HG03066 (cell line): ENCODE measurements at regions not wholly inside any gene's neighbourhood (a gene's known extent, or its start where the extent isn't known, plus 50 kb on each side); places are given as distances from the start of the nearest gene placed in this dataset.
"Not testable (repeated sequence)": the region's sequence is repeated elsewhere in the genome, so short reads cannot be mapped to it uniquely, and the experiment has no call there.

ENCODE experiments used
- ATAC-seq: cut with Tn5 transposase; IDR thresholded peaks from one replicate; pipeline ENCODE4 v1.9.1; 2021; ENCODE audit warnings: low read depth; ENCODE audit not compliant: unreplicated experiment

GRCh38 chr6:72457738-72458137 is 164.1 kb upstream of the KCNQ5 start:
- no peak for ATAC-seq

DNA sequence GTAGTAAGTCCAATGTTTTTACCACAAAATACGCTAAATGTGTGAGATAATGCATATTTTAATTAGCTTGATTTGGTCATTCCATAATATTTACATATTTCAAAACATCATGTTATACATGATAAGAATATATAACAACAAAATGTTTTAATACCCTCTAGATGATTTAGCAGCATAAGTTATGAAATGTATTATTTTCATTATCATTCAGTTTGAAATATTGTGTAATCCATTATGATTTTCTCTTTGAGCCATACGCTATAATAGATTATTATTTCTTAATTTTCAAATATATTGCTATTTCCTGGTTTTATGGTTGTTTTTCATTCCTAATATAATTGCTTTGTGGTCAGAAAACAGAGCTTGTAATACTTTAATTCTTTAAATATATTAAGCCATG is 163.3 kb upstream of the KCNQ5 start:
- ATAC-seq, result no peak

DNA sequence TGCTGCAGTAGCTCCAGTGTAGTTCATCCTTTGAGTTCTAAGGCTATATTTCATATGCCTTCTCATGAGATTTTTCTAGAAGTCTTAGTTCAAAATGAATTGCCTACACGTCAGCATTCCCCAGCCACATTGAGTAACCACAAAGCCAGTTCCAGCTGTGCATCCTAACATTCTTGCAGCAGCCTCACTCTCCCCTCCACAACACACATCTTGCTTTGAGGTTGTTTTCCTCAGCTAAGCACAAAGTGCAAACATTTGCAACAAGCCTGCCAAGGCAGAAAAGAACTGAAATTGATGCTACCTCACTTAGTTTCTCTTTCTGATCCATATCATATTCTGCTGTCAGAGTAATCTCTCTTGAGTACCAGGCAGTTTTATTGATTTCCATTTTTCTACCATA is 160.7 kb upstream of the KCNQ5 start:
- no peak for ATAC-seq

DNA sequence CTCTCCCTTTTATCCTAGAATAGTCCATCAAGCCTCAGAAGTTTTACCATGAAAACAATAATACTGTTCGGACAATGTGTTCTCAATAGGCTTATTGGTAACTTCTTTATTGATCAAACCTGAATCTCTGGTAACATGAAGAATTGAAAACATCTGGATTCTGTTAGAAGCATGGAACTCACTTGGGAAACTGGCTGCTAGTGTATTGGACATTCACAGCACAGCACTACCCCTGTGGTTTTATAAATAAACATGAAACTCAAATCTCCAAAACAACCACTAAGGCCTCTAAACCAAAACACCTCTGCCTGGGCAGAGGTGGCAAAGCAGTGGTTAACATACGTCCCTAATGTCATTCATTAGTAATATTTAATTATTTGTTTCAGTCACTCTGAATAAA is 157.6 kb upstream of the KCNQ5 start:
- no peak for ATAC-seq

DNA sequence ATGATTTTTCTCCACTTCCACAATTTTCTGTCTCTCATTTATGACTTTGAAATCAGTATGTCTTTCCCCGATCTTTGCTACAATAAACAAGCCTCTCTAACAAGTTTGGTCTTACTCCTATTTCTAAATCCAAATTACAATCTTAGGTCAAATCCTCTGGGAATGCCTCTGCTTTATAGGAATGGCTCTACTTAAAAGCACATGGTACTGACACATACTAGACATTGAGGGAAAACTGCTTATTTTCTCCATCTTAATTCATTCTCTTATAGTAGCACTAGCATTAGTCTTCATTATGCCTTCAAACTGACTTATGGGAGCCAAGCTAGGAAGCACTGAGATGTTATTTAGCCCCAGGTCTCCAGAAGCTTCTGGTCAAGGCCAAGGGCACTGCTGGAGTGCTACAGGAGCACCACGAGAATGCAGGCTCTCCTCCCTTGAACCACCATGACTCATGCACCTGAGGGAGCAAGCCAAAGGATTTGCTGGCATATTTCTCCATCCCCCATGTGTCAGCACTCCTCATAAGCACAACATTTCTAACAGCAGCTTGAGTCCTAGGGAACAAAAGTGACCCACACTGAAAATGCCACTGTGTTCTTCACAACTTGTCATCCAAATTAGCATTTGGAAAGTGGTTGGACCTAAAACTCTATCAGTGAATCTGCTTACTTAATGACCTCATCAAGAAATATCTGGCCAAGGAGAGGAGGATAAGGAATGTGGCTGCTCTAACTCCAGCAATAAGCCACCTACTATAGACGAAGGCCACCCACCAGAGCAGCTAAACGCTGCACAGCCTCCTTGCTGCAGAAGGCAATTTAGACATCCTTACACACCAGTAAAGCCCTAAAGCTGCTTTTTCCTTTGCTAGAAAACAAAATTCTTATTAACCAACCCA is 156.8 kb upstream of the KCNQ5 start:
- no peak for ATAC-seq

- no peak for ATAC-seq
Observed at GRCh38 chr6:72466471-72466870, 155.4 kb upstream of the KCNQ5 start.

GRCh38 chr6:72466971-72467566 is 154.8 kb upstream of the KCNQ5 start:
- ATAC-seq, result no peak

GRCh38 chr6:72469406-72469983 is 152.4 kb upstream of the KCNQ5 start:
- ATAC-seq, result not testable (repeated sequence)

- ATAC-seq, result no peak
Observed at GRCh38 chr6:72476051-72476450, 145.8 kb upstream of the KCNQ5 start.

DNA sequence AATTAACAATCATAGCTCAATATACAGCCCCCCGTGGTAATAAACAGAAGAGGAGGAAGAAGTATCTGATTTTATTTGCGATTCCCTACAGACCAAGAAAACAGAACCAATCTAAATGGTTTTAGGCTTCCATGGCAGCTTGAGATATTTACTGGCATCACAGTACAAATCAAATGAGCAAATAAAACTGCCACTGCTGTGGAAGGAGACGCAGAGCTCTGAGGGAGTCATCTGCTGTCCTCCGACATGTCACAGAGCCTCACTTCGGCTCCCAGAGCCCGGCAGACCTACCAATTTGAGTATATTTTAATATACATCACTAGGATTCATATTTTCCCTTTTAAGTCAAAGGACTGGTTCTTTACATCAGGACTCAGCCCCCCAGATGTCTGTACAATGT is 145.2 kb upstream of the KCNQ5 start:
- no peak for ATAC-seq

GRCh38 chr6:72495441-72495840 is 126.4 kb upstream of the KCNQ5 start:
- ATAC-seq, result no peak

- no peak for ATAC-seq
Observed at GRCh38 chr6:72497186-72497585, 124.7 kb upstream of the KCNQ5 start.

GRCh38 chr6:72500669-72501068 is 121.2 kb upstream of the KCNQ5 start:
- no peak for ATAC-seq

GRCh38 chr6:72504406-72504805 is 117.5 kb upstream of the KCNQ5 start:
- ATAC-seq, result no peak

GRCh38 chr6:72505446-72505845 is 116.4 kb upstream of the KCNQ5 start:
- no peak for ATAC-seq

GRCh38 chr6:72519871-72520270 is 102.0 kb upstream of the KCNQ5 start:
- no peak for ATAC-seq

DNA sequence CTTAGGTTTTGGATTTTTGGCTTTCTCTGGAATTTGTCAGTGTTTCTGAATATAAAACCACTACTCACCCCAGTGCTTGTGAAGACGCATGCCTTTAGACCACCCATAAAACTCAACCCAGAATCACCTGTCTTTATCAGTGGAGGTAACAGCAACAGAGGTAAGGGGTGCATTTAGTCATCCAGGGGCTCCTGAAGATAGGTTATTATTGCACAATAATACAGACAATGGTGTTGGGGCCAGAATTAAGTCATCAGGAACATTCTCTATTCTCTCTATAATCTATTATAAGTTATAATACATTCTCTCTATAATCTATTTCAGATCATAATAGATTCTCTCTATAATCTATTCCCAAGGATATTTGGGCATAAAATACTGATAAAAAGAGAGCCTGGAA is 100.2 kb upstream of the KCNQ5 start:
- no peak for ATAC-seq

DNA sequence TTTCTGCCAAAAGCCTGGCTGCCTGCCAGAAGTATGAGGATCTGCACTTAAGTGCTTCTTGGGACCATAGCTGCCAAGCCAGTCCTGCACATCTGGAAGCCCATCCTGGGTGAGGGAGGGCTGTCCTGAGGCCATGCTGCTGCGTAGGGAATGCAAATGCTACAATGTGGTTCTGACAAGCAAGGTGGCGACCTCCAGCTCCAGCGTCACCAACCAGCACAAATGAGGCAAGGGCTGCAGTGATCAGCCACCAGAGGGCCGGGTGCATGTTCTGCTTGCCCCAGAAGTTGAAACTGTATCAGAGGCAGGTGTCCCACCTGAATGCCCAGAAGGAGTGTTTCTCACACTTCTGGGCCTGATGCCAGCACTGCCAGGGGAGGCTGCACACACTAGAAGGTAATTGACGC is 99.1 kb upstream of the KCNQ5 start:
- peak; percentile 61 for ATAC-seq

GRCh38 chr6:72524011-72524645 is 97.7 kb upstream of the KCNQ5 start:
- no peak for ATAC-seq

GRCh38 chr6:72525821-72526510 is 95.9 kb upstream of the KCNQ5 start:
- no peak for ATAC-seq

DNA sequence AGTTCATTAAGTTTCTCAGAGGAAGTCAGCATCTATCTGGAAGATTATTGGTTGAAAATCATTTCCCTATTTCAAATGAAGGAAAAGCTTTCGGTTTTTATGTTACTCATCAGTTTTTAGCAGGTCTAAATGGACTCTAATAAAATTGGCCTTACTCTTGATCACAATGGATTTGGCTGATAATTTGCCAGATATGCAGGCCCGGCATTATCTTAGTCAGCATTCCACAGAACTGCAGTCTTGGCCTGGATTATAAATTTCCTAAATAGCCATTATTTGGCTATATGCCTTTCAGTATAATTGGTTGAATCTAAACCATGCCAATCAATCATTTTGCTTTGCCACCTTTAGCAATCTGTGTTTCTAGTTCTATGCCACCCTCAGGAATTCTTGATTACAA is 91.7 kb upstream of the KCNQ5 start:
- ATAC-seq, result no peak
